GM23338 (cell line): ENCODE measurements at regions not wholly inside any gene's neighbourhood (a gene's known extent, or its start where the extent isn't known, plus 50 kb on each side); places are given as distances from the start of the nearest gene placed in this dataset.

Experiments
- ATAC-seq: fragments of 200-7000 bp; cut with Tn5 transposase; 3 replicates; pipeline ENCODE4 v1.9.1; 2020
- DNase-seq: peaks from one replicate; pipeline ENCODE4 v3.0.0-alpha.2; 2015; ENCODE audit warnings: low spot score
- H2AFZ ChIP-seq: fragments of 200-600 bp; sonication (generic); 2 replicates; pipeline ENCODE4 v1.8.0; 2016; ENCODE audit warnings: antibody characterized with exemption, mild to moderate bottlenecking, moderate library complexity
- H3F3A ChIP-seq: fragments of 200-600 bp; sonication (generic); replicated peaks from 2 replicates; pipeline ENCODE4 v1.8.0; 2017; ENCODE audit warnings: antibody characterized with exemption, mixed run types, low read depth
- H3K27ac ChIP-seq: fragments of 200-600 bp; sonication (generic); 2 replicates; pipeline ENCODE4 v1.6.1; 2016; ENCODE audit warnings: low read depth
- H3K27me3 ChIP-seq: fragments of 200-600 bp; sonication (generic); 2 replicates; pipeline ENCODE4 v1.8.0; 2016; ENCODE audit warnings: mild to moderate bottlenecking, mixed run types, moderate library complexity; ENCODE audit not compliant: insufficient read depth
- H3K36me3 ChIP-seq: fragments of 200-600 bp; sonication (generic); 2 replicates; pipeline ENCODE4 v1.8.0; 2016; ENCODE audit warnings: mild to moderate bottlenecking; ENCODE audit not compliant: insufficient read depth
- H3K4me1 ChIP-seq: fragments of 200-600 bp; sonication (generic); 2 replicates; pipeline ENCODE4 v1.8.0; 2016; ENCODE audit warnings: mild to moderate bottlenecking, moderate library complexity; ENCODE audit not compliant: insufficient read depth
- H3K4me2 ChIP-seq: fragments of 200-600 bp; sonication (generic); 2 replicates; pipeline ENCODE4 v1.7.1; 2017; ENCODE audit warnings: mixed run types
- H3K4me3 ChIP-seq: fragments of 200-600 bp; sonication (generic); 2 replicates; pipeline ENCODE4 v1.6.1; 2016; ENCODE audit warnings: mixed run types
- H3K79me2 ChIP-seq: fragments of 200-600 bp; sonication (generic); replicated peaks from 2 replicates; pipeline ENCODE4 v1.8.0; 2017; ENCODE audit warnings: mild to moderate bottlenecking; ENCODE audit not compliant: insufficient read depth
- H3K9me2 ChIP-seq: fragments of 200-600 bp; sonication (generic); 2 replicates; pipeline ENCODE4 v1.8.0; 2017; ENCODE audit not compliant: insufficient read depth
- H4K20me1 ChIP-seq: fragments of 200-600 bp; sonication (generic); replicated peaks from 2 replicates; pipeline ENCODE4 v1.8.0; 2017; ENCODE audit warnings: mild to moderate bottlenecking; ENCODE audit not compliant: insufficient read depth
- H3K27ac Mint-ChIP-seq: 2 replicates; pipeline ENCODE4 v1.8.0; 2020; ENCODE audit warnings: inconsistent platforms, mild to moderate bottlenecking, moderate library complexity, mixed read lengths
- H3K27me3 Mint-ChIP-seq: 3 replicates; pipeline ENCODE4 v1.8.0; 2022; ENCODE audit warnings: low read depth, mild to moderate bottlenecking, moderate library complexity, mixed read lengths, inconsistent platforms; ENCODE audit not compliant: insufficient read depth, poor library complexity
- H3K36me3 Mint-ChIP-seq: 3 replicates; pipeline ENCODE4 v1.8.0; 2021; ENCODE audit warnings: low read depth, mild to moderate bottlenecking, inconsistent platforms, moderate library complexity, mixed read lengths
- H3K4me1 Mint-ChIP-seq: 3 replicates; pipeline ENCODE4 v1.8.0; 2020; ENCODE audit warnings: mild to moderate bottlenecking, inconsistent platforms, mixed read lengths
- H3K4me3 Mint-ChIP-seq: 3 replicates; pipeline ENCODE4 v1.8.0; 2021; ENCODE audit warnings: moderate library complexity, mild to moderate bottlenecking, inconsistent platforms, mixed read lengths
- H3K9me3 Mint-ChIP-seq: 3 replicates; pipeline ENCODE4 v1.8.0; 2020; ENCODE audit warnings: moderate library complexity, mild to moderate bottlenecking, inconsistent platforms, mixed read lengths
- CREB1 ChIP-seq: fragments of 250-450 bp; sonication (Bioruptor Pico); IDR thresholded peaks from 2 replicates; pipeline ENCODE4 v1.5.0; 2020; ENCODE audit warnings: low read depth, mild to moderate bottlenecking, moderate library complexity
- ETS1 ChIP-seq: IDR thresholded peaks from 2 replicates; pipeline ENCODE4 v1.6.1; 2016; ENCODE audit warnings: antibody characterized with exemption
- EZH2 ChIP-seq: fragments of 200-600 bp; sonication (generic); IDR thresholded peaks from one replicate; pipeline ENCODE4 v1.8.0; 2017; ENCODE audit warnings: antibody characterized with exemption, mild to moderate bottlenecking, low read depth; ENCODE audit not compliant: unreplicated experiment
- EZH2phosphoT487 ChIP-seq: fragments of 200-600 bp; sonication (generic); IDR thresholded peaks from one replicate; pipeline ENCODE4 v1.8.1; 2018; ENCODE audit warnings: antibody characterized with exemption; ENCODE audit not compliant: unreplicated experiment
- NANOG ChIP-seq: IDR thresholded peaks from 2 replicates; pipeline ENCODE4 v1.6.1; 2016; ENCODE audit warnings: antibody characterized with exemption, borderline replicate concordance
- POLR2AphosphoS5 ChIP-seq: IDR thresholded peaks from 2 replicates; pipeline ENCODE4 v1.6.1; 2016; ENCODE audit warnings: antibody characterized with exemption, low read depth
- REST ChIP-seq: IDR thresholded peaks from one replicate; pipeline ENCODE4 v1.6.1; 2018; ENCODE audit warnings: antibody characterized with exemption; ENCODE audit not compliant: unreplicated experiment
- STAT1 ChIP-seq: IDR thresholded peaks from one replicate; pipeline ENCODE4 v1.6.1; 2016; ENCODE audit warnings: antibody characterized with exemption; ENCODE audit not compliant: unreplicated experiment
- ZNF114 ChIP-seq: fragments of 250-450 bp; sonication (Bioruptor Pico); IDR thresholded peaks from 2 replicates; pipeline ENCODE4 v1.5.0; 2020; ENCODE audit warnings: mild to moderate bottlenecking, moderate library complexity
- ZNF331 ChIP-seq: fragments of 250-450 bp; sonication (Bioruptor Pico); IDR thresholded peaks from 2 replicates; pipeline ENCODE4 v1.5.0; 2020; ENCODE audit warnings: low read depth, mild to moderate bottlenecking, moderate library complexity
- ZNF462 ChIP-seq: fragments of 250-450 bp; sonication (Bioruptor Pico); IDR thresholded peaks from 2 replicates; pipeline ENCODE4 v1.5.0; 2020; ENCODE audit warnings: mild to moderate bottlenecking, moderate library complexity

GRCh38 chr2:144252694-144253093 lies 267.2 kb downstream of the ZEB2 start:
- Histone ChIP-seq H4K20me1 (no peaks in the 10 kb centered on the region), H3K79me2 (peaks cover 9% of the 10 kb centered on the region), H3K4me2 (no peak overlapping the region), H3K4me1 (no peaks in the 10 kb centered on the region), H3K9me2 (no peaks in the 10 kb centered on the region), H3K27ac (no peak overlapping the region), H3K36me3 (peaks cover 23% of the 10 kb centered on the region), H3F3A (no peaks in the 10 kb centered on the region), H3K4me3 (no peak overlapping the region), H3K27me3 (no peaks in the 10 kb centered on the region), H2AFZ (no peak overlapping the region)
- TF ChIP-seq POLR2AphosphoS5 (no peak), EZH2phosphoT487 (no peak), ETS1 (no peak), EZH2 (no peak), ZNF462 (CRISPR knock-in tag) (no peak), CREB1 (CRISPR knock-in tag) (no peak), ZNF114 (CRISPR knock-in tag) (no peak), STAT1 (no peak), ZNF331 (CRISPR knock-in tag) (no peak), REST (no peak), NANOG (no peak)
- Mint-ChIP-seq H3K36me3 (peaks cover 58% of the 10 kb centered on the region), H3K9me3 (peaks cover 60% of the 10 kb centered on the region), H3K27me3 (no peaks in the 10 kb centered on the region), H3K27ac (no peak overlapping the region), H3K4me1 (peaks cover 2% of the 10 kb centered on the region; the same call in 1 of the 3 replicates), H3K4me3 (no peak overlapping the region)
- DNase-seq (no peak), ATAC-seq (no peak)
